GM19351 (cell line): ENCODE measurements at regions not wholly inside any gene's neighbourhood (a gene's known extent, or its start where the extent isn't known, plus 50 kb on each side); places are given as distances from the start of the nearest gene placed in this dataset.

Experiments
- ATAC-seq: cut with Tn5 transposase; IDR thresholded peaks from one replicate; pipeline ENCODE4 v1.9.1; 2021; ENCODE audit warnings: mild to moderate bottlenecking, moderate library complexity; ENCODE audit not compliant: unreplicated experiment

GRCh38 chr16:49009204-49009603 is 272.4 kb downstream of the CBLN1 start:
- ATAC-seq = no peak

DNA sequence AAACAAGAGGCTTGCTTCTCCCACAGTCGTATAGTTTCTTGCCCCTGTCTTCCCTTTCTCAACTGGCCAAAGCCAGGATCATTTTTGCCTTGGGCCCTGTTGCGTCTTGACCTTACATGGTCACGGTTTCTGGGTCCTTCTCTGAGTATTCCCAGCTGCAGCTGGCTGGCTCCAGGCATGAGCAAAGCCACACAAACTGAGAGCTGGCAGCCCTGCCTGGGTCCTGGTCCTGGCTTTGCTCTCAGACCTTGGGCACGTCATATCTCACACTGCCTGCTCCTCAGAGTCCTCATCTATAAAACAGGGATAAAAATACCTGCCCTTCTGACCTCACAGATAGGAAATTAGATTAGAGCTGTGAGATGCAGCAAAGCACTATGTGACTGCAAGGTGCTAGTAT is 277.6 kb downstream of the CBLN1 start:
- ATAC-seq = no peak

GRCh38 chr16:49003022-49003421 is 278.6 kb downstream of the CBLN1 start:
- ATAC-seq = no peak

DNA sequence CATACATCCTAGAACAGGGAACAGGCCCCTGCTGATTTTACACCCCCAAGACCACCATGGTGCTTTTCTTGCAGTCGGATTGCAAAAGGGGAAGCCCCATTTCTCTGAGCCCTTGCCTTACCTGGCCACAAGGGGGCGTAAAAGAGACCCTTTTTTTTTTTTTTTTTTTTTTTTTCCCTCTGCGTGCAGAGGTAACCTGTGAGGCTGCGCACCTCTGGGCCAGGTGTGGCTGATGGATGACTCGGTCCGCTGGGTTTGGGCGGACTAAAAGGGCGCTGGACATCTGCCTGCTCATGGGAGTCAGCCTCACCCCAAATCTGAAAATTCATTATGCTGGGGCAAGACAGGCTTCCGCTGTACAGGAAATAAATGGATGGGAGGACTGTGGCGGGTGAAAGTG is 281.0 kb downstream of the CBLN1 start:
- no peak for ATAC-seq

DNA sequence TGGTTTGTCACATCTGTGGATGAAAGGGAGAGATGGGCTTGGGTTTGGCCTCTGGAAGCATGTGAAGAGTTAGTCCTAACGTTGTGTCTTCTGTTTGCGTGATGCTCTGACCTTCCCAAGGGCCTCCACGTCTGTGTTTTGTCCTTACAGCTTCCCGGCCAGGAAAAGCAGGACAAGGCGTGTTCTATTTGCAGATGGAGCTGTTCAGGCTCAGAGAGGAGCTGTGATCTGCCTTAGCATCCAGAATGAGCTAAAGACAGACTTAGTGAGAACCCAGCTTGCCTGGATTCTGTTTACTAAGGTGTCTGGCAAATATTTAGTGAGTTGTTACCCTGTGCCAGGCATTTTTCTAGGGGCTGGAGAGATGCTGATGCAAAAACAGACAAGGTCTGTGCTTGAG is 282.1 kb downstream of the CBLN1 start:
- no peak for ATAC-seq

DNA sequence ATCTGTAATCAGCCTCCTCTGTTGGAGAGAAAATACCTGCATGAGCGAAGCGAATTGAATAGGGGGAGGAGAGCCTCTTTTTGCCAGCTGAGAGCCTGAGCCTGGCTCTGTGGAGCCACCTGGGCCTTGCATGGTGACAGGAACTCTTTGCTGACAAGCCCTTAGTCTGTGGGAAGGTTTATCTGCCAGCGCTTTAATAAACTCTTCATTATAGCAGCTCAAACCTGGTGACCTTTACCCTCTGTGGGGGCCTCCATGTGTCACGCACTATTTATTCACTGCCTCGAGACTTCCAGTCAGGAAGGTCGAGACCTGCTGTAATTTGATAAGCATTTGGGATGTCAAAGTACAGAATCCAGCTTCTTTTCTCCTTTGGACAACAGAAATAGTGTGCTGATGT is 282.6 kb downstream of the CBLN1 start:
- ATAC-seq = no peak

GRCh38 chr16:48997946-48998345 is 283.7 kb downstream of the CBLN1 start:
- ATAC-seq = no peak

DNA sequence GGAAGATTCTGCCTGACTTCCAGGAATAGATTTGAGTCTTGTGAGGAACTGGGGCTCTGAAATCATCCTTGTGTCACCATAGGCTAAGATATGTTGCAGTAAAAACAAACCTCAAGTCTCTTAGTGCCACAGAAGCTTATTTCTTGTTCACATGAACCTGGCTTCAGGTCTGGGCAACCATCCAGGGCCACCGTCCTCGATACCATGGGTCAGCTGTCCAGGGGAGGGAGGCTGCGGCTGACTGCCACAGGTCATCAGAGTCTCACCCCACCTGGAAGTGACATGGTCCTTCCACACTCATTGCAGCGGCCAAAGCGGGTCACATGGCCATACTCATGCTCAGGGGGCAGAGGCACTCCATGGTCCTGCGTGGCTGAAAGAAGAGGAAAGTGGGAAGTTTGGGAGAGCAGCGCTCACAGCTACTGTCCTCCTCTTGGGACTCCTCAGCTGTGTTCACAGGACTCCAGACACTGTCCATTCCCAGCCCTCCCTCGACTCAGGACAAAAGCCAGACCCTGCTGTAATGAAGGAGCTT is 284.5 kb downstream of the CBLN1 start:
- ATAC-seq = no peak

GRCh38 chr16:48978501-48978900 is 303.1 kb downstream of the CBLN1 start:
- ATAC-seq = no peak

GRCh38 chr16:48972236-48972635 is 309.4 kb downstream of the CBLN1 start:
- no peak for ATAC-seq

- no peak for ATAC-seq
Measured at GRCh38 chr16:48971571-48972077, 310.0 kb downstream of the CBLN1 start.

DNA sequence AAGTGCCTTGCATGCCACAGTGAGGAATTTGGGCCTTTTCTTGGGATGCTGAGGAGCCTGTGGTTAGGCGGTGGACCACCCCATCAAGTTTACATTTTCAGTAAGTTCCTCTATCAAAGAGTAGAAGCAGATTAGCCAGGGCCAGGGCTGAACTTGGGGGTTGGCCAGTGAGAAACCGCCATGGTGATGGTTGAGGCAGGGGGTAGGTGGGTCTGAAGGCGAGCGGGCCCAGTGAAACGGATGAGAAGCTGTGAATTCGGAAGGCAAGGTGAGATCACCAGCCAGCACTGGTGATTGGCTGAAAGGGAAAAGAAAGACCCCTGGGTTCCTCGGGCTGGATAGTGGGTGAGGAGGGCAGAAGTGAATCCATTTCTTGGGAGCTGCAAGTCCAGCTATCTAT is 311.4 kb downstream of the CBLN1 start:
- no peak for ATAC-seq

DNA sequence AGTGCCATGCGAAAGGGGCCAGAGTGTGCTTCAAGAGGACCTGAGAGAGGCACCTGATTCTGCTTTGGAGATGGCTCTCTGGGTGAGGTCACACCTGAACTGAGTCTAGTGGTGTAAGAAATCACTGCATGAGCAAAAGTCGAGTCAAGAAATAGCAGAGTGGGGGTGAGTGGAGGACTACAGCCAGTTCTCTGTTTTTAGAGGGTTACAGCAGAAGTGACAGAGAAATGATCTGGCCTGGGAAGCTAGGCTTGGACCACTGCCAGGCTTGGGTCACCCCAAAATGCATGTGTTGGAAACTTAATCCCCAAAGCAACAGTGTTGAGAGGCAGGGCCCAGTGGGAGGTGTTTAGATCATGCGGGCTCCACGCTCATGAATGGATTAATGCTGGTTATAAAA is 312.0 kb downstream of the CBLN1 start:
- ATAC-seq = no peak

GRCh38 chr16:48965386-48965785 is 316.3 kb downstream of the CBLN1 start:
- ATAC-seq = no peak

DNA sequence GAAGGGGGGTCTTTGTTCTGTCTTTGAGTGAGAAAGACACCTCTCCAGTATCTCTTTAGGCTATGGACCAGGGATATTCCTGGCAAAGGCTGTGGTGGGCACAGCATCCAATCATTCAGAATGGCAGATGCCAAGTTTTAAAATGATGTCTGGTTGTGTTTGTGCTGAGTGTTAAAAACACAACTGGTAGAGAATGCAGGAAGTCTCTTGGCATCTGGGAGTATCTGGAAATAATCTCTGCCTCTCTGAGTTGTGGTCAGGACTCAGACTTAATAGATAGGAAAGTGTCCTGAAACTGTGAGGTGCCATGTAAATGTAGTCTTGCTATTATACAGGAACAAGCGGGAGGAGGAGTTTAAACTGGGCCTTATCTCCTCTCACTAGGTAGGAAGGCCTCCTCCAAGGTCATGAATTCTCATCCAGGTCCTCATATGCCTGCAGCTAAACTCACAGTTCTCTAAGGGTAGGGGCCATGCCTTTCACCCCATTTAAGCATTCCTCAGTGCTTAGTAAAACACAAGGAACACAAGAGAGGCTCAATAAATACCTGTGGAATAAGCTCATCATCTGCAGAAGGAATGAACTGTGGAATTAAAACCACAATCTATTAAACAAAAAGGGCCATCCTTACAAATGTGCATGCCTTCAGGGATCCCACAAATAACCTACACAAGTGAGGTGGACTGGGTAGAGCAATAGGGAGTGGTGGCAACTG is 317.6 kb downstream of the CBLN1 start:
- no peak for ATAC-seq

DNA sequence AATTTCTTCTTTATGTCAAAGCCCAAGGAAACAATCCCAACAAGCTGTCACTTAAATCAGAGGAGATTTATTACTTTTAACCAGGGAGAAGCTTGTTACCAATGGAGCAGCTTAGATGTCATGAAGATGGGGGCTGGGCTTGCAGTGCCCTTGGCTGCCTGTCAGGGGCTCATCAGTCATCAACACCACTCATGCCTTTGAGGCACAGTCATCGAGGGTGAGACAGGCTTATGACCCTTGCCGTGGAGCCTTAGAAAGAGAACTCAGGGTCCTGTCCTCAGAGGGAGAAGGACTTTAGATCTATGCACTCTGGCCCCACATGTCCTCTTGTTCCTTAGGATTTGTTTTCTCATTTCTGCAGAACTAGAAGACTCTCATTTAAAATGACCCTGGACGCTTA is 318.3 kb downstream of the CBLN1 start:
- ATAC-seq = no peak

- ATAC-seq = no peak
Measured at GRCh38 chr16:48961546-48961945, 320.1 kb downstream of the CBLN1 start.

- ATAC-seq = peak; percentile 88
Measured at GRCh38 chr16:48960830-48961229, 320.8 kb downstream of the CBLN1 start.

- no peak for ATAC-seq
Measured at GRCh38 chr16:48959747-48960146, 321.9 kb downstream of the CBLN1 start.

DNA sequence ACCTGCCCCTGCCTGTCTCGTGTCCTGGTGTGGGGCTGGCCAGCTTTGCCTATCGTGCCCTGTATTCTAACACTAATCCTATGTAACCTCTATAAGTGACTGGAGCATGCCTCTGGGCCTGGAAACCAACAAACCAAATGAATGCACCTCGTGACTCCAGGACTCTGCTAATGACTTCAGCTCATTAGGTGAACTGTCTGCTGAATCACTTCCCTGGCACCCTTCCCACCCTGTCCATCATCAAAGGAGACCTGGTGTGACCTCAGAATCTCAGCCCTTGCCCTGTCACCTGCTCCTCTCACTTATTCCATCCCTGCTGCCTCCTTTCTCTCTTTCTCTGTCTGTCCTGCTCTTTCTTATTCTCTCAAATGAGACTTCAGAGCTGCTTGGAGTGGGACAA is 322.4 kb downstream of the CBLN1 start:
- no peak for ATAC-seq

- no peak for ATAC-seq
Measured at GRCh38 chr16:48958681-48959080, 323.0 kb downstream of the CBLN1 start.

DNA sequence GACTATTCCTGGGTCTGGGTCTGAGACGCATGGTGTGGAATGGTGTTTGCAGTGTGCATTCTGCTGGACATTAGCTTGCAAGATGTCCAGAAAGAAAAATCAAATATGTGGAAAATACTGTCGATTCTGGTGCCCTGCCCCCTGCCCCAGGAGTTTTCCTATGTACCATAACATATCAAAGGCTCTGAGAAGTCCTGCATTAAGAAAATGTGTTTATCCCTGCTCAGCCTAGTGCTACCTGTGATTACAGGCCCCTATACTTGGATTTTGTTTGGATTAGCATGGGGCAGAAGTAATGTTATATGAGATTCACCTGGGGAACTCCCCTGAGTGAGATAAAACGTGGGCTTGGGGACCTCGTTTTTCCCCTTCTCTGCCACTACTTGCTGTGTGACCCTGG is 325.0 kb downstream of the CBLN1 start:
- ATAC-seq = no peak

DNA sequence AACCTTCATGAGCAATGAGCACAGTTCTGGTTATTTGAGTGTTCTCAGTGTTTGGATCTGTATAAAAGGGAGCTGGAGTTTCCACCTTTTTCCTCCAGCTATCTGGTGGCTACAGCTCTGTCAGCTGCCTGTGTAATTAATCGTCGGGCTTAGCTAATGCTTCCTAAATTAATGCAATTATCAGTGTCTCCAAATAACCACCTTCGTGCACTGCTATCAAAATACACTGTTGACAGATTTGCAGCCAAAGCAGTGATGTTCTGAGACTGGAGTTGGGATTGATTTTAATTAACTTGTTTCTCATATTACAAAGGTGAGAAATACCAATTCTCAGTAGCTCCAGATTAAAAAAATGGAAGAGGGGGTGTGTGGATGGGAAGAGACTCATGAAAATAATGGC is 325.8 kb downstream of the CBLN1 start:
- no peak for ATAC-seq
